Tibial nerve (tissue), 4 donors: ENCODE measurements at regions not wholly inside any gene's neighbourhood (a gene's known extent, or its start where the extent isn't known, plus 50 kb on each side); places are given as distances from the start of the nearest gene placed in this dataset.

Experiments used
- CTCF ChIP-seq, 5 experiments: fragments of 200-600 bp in 3 of 5; fragments of 450-650 bp in 2 of 5; sonication (generic) in 3 of 5; IDR thresholded peaks; one replicate each; pipeline ENCODE4 v1.5.1; 2016 to 2019; ENCODE audit warnings: antibody characterized with exemption in 5 of 5, mild to moderate bottlenecking in 3 of 5, moderate library complexity in 2 of 5
- EP300 ChIP-seq, 2 donors: sonication (generic); formaldehyde crosslinking; IDR thresholded peaks; one replicate each; pipeline ENCODE4 v1.6.1; 2017; ENCODE audit warnings: antibody characterized with exemption in 2 of 2, mild to moderate bottlenecking in 1 of 2
- POLR2A ChIP-seq, 2 donors: fragments of 450-650 bp; IDR thresholded peaks; one replicate each; pipeline ENCODE4 v1.6.1; 2017; ENCODE audit warnings: antibody characterized with exemption in 2 of 2, mild to moderate bottlenecking in 2 of 2, moderate library complexity in 2 of 2

GRCh38 chr14:56884617-56885016 is 74.3 kb upstream of the OTX2 start:
- TF ChIP-seq CTCF (IDR thresholded peaks at IDR 0.05) (no peak), POLR2A (IDR thresholded peaks at IDR 0.05) (no peak), EP300 (IDR thresholded peaks at IDR 0.05) (no peak)
